NK-92 treated with Interleukin-12 subunit alpha and Interleukin-12 subunit beta, amount 100 ng/mL, for 24 hours (cell line): ENCODE measurements at regions not wholly inside any gene's neighbourhood (a gene's known extent, or its start where the extent isn't known, plus 50 kb on each side); places are given as distances from the start of the nearest gene placed in this dataset.
A peak's percentile ranks its signal among the peaks of the same experiment; 100 is the strongest.
"Not testable (repeated sequence)": the region's sequence is repeated elsewhere in the genome, so short reads cannot be mapped to it uniquely, and the experiment has no call there.

Experiments used
- DNase-seq: peaks from one replicate; lab custom pipeline; 2025; lab: John Stamatoyannopoulos, UW

DNA sequence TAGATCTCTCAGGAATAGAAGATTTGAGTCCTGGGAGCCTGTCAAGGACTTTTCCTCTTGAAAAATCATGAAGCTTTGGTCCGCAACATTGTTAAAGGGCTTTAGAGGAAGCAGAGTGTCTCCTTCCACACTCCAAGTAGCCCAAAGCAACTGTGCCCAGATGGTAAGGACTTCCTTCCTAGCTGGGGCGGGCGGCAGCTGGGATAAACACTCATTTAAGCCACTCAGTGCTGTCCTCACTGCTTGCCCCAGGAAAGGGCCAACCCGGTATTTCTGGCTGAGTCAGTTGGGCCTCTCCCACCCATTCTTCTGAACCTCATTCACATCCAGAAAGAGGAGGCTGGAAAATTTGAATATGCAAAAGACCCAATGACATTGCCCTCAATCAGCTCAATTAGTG, 144.3 kb downstream of the CHIC2 start:
- no peak for DNase-seq

GRCh38 chr4:53919535-53919934, 144.9 kb downstream of the CHIC2 start:
- DNase-seq = no peak

DNA sequence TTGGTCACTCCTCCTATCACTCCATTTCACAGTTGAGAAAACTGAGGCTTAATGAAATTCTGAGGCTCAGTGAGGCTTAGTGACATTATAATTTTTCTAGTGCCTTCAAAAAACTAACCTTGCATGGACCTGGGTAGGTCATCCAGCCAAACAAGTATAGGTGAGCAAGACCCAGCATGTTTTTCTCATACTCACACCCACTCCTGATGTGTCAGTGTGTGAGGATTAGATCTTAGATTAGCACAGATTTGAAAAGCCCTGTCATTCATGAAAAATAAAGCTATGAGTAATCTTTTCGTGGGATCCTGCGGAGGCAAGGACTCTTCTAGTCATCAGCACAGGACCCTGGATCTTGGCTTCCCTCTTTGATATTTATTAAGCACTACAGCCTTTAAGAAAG, 146.7 kb downstream of the CHIC2 start:
- DNase-seq = no peak

DNA sequence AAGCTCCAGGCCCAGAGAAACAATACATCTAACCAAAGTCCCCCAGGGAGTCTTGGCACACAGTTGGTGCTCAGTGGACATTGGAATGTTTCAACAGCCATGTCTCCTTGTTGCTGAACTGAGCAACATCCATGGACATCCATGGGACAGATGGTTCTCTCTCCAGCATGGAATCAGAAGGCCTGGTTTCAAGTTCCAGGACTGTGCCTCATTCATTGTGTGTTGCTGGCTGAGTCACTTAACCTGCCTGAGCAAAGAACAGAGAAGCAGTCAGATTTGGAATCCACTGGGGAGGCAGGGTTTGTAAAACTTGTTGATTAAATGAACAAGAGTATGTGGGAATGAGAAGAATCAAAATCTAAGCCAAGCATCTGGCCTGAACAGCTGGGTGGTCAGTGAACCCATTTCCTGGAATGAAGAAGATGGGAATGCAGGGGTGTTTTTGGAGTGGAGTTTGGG, 147.9 kb downstream of the CHIC2 start:
- no peak for DNase-seq

DNA sequence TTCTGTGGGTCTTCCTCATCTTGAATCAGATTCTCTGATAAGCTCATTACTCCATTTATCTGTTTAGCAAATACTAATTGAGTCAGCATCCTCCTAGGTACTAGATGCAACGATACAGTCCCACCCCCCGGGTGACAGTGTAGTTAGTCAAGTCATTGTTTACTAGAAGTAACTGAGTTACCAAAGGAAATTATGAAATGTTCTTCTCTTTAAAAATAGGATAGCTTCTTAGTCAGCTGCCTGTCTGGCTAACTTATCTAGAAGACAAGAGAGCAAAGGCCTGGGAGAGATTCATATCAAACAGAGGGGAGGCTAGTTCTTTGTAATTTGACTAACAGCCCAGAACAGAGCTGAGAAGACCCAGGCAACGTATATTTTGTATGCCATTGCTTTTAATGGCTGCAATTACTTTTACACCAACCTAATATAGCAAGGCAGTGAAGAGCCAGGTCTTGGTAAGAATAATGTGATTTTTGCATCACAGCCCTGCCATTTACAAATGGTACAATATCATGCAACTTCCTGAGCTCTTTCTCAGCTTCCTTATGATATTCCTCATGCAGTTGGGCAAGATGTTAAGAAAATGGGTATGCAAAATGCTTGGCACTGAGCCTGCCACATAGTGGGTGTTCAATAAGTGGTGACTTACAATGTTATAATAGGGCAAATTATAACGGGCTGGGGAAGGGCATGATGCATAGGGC, 149.9 kb downstream of the CHIC2 start:
- peak; percentile 30 for DNase-seq

GRCh38 chr4:53913771-53914170, 150.6 kb downstream of the CHIC2 start:
- no peak for DNase-seq

DNA sequence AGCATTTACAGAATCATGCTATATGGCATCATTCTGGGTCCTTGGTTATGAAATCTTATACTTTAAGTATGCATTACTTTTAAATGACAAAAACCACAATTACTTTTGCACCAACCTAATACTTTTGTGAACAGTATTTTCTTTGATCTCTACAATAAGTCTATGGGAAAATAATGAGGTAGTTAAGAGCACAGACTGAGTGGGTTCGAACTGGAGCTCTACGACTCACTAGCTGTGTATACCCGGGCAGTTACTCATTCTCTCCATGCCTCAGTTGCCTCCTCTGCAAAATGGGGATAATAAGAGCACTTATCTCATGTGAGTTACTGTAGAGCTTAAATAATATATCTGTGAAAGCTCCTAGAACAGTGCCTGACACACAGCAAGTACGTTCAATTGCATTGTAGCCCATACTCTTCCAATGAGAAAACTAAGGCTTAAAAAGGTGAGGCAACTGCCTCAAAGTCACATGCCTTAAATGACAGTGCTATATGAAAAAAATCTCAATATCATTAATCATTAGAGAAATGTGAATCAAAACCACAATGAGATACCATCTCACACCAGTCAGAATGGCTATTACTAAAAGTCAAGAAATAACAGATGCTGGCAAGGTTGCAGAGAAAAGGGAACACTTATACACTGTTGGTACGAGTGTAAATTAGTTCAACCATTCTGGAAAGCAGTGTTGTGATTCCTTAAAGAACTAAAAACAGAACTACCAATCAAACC, 151.5 kb downstream of the CHIC2 start:
- DNase-seq = no peak

DNA sequence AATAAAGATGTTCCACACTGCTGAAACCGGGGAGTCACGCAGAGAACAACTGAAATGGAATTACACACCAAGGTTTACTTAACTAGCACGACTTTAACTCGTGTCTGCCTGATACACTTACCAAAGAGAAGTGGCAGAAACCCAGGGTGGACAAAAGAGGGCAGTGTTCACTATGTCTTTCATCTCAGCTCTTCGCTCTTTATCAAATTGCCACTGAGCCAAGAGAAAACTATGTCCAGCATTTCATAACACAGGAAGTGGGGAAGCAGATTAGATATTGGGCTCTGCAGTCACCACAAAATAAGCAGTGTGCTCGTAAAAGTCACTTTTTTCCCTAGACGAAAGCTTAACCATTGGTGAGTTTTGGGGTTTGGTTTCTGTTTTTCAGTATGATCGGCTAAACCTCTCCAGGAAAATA, 155.7 kb downstream of the CHIC2 start:
- DNase-seq = no peak

GRCh38 chr4:53907772-53908171, 156.6 kb downstream of the CHIC2 start:
- DNase-seq = no peak

DNA sequence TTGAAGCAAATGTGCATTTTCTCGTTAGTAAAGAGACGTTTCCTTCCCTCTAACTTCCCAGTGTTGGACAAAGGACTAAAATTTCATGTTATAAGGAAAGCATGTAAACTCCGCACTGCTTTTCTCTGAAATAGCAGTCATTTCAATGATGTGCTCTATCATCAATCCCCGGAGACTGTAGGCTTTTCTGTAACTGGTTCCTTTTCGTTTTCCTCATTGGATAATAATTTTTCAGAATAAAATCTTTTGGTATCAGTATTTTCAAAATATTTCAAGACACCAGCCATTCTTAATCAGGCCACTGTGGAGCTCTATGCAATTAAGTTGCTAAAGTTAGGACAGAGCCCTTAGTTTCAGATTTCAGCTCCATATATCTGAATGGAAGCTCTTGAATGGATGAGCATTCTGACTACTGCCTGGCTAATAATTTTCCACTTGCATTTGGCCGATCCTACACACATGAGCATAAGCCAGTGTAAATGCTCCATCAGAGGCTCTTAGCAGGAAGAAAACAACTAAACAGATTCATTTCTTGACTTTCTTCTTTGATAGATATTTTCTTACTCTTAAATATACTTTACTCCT, 157.7 kb downstream of the CHIC2 start:
- DNase-seq = no peak

DNA sequence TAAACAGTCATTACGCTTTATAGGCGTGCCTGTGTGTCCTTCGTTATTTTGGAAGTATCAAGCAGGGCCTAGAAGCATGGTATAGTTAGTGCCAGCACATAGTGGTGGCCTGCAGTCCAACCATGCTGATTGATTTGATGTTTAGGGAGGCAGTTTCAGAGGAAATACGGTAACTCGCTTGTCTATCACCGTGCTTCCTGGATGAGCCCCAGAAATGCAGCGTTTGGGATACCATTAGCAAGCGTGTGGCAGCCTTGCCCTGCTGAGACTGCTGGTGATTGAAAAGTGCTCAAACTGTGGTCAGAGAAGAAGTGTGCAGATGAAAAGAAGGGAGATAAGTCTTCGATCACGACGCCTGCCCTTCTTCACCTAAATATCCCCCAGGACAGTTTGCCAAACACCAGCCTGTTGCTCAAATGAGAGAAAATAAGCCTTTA, 158.4 kb downstream of the CHIC2 start:
- no peak for DNase-seq

DNA sequence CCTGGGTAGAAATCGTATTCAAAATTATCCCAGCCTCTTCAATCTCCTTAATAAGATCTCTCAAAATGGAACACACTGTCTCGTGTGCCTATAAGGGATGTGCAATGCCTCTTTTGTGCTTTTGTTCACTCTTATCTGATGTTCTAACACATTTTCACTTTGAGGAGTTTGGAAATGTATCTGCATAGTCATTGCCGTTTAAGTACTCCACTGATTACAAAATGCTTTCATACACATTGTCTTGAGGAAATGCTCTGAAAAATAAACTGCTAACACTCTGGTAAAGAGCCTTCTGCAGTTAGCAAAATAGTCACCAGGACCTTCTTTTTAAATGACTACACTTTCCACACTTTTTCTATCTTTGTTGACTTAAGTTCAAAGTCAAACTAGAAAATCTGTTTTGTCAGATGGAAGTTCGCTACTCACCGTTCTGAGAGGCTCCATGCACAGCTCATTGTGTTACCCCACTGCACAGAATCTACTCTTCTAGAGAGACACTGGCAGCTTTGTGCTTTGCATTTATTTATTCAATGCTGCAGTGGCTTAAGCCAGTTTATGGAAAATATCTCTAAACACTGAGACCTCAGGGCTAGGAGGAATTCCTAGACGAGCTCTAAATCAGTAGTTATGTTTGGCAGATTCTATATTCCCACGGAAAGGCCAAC, 159.0 kb downstream of the CHIC2 start:
- DNase-seq = no peak

DNA sequence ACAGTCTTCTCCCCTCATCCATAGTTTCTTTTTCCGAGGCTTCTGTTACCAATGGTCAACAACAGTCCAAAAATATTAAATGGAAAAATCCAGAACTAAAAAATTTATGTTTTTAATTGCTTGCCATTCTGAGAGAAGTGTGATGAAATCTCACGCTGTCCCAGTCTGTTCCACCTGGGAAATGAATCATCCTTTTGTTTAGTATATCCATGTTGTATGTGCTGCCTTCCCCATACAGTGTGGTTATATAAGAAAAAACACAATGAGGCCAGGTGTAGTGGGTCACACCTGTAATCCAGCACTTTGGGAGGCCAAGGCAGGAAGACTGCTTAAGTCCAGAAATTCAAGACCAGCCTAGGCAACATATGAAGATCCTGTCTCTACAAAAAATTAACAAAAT, 161.6 kb downstream of the CHIC2 start:
- DNase-seq = no peak

- no peak for DNase-seq
Observed at GRCh38 chr4:53900271-53900649, 164.1 kb downstream of the CHIC2 start.

GRCh38 chr4:53899586-53900270, 164.7 kb downstream of the CHIC2 start:
- DNase-seq = no peak

DNA sequence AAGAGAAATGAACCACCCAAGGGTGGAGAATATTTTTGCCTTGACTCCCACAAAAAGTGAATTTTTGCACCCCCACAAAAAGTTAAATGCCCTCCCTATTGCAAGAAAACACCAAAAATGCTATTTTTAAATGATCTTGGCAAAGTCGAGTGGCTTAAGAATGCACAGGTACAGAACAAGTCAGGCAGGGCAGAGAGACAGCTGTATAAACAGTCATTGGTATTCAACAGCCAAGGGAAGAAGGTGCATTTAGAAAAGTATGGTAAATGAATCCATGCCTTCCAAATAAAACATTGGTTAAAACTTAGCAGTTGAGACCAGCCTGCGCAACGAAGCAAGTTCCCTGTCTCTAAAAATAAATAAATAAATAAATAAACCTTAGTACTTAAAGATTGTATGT, 169.3 kb downstream of the CHIC2 start:
- DNase-seq = no peak

- no peak for DNase-seq
Observed at GRCh38 chr4:53890461-53890860, 173.9 kb downstream of the CHIC2 start.

DNA sequence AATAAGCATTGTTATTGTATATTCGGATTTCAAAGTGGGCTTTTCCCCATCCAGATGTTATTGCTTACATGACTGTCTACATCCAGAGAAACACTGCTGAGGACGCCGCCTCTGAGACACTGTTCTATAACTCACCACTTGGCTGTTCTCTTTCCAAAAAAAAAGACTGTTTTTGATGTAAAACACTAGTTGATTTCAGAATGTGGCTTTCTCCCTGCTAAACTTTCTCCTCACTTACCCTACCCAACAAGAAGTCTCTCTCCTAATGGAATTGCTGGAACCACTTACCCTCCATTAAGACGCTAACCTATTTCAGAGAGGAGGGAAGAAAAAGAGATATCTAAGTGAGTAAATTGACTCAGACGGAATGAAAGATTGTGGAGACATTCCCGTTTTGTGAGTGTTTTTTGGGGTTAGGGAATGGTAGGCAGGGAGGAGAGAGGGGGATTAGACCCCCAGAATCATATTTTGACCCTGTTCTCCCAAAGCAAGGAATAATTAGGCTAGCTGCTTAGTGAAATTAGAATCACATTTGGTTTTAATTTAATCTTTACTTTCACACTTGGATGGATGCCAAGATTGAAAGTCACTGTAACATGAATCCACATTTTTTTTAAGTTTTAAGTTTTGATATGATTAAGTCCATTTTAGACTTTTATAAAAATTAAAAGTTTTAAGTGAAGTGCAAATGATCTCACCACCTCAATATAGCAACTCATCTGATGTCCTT, 174.9 kb downstream of the CHIC2 start:
- no peak for DNase-seq

DNA sequence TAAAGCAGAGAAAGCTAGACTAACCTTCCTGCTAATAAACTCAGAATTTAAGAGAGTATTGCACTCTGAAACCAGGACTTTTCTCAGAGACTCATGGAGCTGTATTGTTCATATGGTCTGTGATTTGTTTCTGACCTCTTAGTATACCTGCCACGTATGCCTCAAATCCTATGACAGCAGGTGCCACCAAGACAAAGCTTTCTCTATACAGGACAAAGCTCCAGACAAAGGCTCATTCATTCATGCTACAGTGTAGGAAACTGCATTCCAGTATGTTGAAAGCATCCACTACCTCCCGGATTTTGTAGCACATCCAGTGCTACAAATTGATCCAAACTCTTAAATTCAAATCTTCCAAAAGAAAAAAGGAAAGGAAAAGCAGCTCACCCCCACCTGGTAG, 178.3 kb downstream of the CHIC2 start:
- DNase-seq = no peak

GRCh38 chr4:53885668-53886067, 178.7 kb downstream of the CHIC2 start:
- DNase-seq = no peak

DNA sequence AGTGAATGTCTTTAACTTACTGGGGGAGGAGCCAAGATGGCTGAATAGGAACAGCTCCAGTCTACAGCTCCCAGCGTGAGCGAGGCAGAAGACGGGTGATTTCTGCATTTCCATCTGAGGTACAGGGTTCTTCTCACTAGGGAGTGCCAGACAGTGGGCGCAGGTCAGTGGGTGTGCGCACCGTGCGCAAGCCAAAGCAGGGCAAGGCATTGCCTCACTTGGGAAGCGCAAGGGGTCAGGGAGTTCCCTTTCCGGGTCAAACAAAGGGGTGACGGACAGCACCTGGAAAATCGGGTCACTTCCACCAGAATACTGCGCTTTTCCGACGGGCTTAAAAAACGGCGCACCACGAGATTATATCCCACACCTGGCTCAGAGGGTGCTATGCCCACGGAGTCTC, 187.3 kb downstream of the CHIC2 start:
- DNase-seq = not testable (repeated sequence)
